ENCODE measurements at regions not wholly inside any gene's neighbourhood (a gene's known extent, or its start where the extent isn't known, plus 50 kb on each side); places are given as distances from the start of the nearest gene placed in this dataset.
A peak's percentile ranks its signal among the peaks of the same experiment; 100 is the strongest.

DNA sequence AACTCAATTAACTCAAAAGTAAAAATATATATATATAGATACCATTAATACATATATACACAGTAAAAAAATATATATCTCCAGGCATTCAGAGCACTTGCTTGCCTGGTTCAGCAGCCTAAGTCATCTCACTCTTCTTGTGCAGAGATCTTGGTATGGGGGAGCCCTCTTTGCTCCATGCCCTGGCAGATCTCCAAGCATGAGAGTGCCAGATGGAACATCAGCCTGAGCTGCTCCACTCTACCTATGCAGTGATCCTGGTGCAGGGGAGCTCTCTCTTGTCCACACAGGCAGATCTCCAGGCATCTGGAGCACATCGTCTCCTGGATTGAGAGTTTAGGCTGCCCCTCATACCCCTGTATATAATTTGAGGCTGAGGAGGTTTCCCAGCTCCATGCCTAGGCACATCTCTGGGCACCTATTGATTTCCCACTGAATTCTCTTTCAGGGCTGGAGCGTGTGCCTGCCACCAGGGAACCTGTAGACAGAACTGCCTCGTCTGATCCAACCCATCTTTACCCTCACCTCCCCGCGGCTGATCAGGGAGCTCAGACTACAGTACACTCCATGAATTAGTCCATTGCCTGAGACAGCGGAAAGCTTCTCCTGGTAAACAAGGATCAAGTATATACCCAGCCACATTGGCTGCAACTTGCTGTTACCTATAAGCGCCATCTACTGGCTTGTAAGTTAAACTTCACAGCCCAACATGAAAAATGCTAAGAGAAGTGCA, 342.4 kb upstream of the GRIA1 start:
- DNase-seq, result peak; percentile 28

DNA sequence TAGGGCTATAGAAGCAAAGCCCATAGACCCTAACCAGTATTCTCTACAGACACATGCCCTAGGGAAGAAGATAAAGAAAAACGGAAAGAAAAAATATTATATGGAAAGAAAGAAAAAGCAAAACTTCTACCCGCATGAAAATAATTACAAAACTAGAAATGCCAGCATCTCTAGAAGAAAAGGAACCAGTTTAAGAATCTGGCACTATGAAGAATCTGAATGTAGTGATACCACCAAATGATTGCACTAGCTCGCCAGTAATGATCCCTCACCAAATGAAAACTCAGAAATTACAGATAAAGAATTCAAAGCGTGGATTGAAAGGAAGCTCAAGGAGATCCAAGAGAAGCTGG, 341.9 kb upstream of the GRIA1 start:
- DNase-seq, result no peak

DNA sequence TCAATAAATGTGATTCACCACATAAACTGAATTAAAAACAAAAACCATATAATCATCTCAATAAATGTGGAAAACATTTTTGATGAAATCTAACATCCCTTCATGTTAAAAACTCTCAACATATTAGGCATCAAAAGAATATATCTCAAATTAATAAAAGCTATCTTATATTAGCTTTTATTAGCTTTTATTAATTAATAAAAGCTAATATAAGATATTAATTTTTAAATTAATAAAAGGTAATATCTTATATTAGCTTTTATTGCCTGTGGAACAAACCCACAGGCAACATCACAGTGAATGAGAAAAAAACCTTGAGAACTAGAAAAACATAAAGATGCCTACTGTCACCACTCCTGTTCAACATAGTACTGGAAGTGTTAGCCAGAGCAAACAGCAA, 338.9 kb upstream of the GRIA1 start:
- no peak for DNase-seq

DNA sequence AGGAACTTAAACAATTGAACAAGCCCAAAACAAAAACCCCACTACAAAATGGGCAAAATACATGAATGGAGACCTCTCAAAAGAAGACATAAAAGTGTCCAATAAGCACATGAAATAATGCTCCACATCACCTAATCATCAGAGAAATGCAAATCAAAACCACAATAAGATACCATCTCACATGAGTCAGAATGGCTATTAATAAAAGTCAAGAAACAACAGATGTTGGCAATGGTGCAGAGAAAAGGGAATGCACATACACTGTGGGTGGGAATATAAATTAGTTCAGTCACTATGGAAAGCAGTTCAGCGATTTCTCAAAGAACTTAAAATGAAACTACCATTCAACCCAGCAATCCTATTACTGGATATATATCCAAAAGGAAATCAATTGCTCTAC, 337.4 kb upstream of the GRIA1 start:
- DNase-seq, result no peak

DNA sequence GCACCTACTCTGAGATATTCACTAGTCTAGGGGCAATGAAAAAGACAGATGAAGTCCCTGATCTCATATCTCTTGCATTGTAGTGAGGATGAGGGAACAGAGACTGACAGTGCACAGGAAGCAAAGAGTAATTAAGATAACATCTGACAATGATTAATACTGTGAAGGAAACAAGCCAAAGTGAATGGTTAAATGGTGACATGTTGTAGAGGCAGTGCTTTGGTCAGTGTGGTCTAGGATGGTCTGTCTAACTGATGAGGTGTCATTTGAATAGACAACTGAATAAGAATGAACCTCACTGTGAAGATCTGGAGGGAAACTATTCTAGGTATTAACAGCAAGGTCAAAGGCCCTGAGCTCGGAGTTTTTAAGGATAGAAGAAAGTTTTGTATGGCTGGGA, 333.3 kb upstream of the GRIA1 start:
- DNase-seq, result no peak

DNA sequence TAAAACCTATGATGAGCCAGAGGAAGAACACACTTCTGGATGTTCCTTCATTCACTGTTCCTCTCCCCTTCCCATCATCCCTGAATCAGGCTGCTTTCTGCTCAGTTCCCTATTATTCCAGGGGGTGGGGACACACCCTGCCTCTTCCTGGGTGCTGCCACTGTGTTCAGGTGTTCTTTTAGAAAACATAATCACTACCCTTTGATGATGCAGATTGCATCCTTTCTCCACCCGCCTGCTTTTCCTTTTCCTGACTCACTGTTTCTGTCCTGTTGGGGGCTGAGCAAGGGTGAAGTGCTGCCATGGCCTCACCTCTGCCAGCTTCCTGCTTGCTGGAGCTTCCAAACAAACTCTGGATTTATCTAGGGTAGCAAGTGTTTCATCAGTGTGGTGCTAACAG, 331.9 kb upstream of the GRIA1 start:
- DNase-seq, result no peak

DNA sequence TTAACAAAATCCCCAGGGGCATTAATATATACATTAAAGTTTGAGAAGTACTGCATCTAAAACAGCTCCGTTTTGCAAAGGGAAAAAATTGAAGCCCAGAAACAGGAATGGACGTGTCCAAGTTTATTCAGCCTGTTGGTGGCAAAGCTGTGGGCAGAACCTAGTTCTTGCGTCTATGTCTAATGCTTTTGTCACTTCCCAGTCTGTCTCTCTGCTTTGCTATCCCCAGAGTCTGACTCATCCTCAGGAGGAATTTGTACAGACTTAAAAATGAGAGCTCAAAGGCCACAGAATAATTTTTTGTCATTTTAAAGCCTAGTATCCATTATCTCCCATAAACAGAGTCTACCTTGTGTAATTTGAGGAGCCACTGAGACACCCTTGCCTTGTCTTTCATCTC, 330.9 kb upstream of the GRIA1 start:
- no peak for DNase-seq

DNA sequence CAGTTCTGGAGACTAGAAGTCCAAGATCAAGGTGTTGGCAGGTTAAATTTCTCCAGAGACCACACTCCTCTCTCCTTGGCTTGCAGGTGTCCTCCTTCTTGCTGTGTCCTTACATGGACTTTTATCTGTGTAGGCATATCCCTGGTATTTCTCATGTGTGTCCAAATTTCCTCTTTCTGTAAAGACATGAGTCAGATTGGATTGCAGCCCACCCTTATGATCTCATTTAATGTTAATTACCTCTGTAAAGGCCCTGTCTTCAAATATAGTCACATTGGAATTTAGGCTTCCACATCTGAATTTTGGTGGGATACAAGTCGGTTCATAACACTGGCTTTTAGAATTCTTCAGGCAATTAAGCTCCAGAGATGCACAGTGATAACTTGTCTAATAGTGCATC, 322.2 kb upstream of the GRIA1 start:
- no peak for DNase-seq

DNA sequence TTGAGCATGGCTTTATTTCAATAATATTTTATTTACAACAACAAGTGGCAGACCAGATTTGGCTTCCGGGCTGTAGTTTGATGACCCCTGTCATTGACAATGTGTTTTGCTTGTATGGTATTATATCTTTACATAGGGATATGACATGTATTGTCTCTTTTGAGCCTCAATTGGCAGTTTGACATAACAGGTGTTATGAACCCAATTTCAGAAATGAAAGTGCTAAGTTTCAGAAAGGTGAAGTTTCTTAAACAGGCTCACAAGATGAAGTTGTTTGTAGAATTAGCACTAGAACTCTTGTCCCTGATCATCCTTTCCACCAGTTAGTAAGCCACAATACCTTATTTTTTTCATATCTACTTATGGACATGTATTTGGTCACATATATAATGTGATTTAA, 303.0 kb upstream of the GRIA1 start:
- DNase-seq, result no peak

DNA sequence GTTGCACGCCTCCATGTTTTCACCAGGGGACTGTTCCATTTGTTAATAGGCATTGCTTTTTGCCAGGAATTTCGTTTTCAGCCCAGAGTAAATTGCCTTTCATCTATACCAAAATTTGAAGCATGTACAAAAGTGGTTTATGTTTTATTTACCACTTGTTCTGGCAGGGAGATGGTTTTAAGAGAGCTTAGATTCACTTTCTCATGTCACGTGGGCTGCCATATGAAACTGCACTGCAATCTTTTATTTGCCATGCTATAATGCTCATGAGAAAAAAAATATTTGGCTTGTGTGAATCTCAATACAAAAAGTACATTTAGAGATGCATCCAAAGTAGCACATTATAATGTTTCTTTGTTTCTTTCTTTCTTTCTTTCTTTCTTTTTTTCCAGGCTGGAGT, 284.1 kb upstream of the GRIA1 start:
- DNase-seq, result no peak

DNA sequence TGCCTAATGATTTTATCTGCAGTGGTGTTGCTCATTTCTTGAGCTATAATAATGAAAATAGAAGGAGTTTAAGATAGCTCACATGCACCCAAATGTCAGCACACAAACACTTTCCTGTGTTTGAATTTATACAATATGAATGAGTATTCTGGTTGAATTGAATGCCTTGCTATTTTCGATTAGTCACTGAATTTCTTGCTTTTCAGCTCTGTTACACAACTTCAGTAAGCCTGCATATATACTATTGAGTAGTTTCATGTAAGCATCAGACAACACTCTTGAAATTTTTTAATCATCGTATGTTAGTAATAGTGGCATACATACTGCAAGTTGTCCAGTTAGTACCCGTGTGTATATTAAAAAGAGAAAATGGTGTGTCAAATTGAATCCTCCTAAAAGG, 281.5 kb upstream of the GRIA1 start:
- no peak for DNase-seq

DNA sequence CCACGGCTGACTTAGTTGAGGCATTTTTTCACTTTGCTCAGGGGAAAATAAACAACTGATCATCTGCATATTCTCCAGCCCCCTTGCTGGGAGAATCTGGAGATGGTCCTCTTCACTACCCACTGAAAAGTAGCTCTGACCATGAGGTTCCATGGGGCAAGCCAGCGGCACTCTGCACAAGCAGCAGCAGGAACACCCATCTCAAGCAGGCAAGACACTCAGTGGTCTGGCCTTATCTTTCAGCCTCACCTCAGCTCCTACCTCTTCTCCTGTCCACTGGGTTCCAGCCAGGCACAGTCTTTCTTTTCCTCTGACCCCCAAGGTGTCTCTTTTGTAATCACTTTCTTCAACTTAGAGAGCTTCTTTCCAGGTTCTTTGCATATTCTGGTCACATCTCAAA, 280.8 kb upstream of the GRIA1 start:
- no peak for DNase-seq

DNA sequence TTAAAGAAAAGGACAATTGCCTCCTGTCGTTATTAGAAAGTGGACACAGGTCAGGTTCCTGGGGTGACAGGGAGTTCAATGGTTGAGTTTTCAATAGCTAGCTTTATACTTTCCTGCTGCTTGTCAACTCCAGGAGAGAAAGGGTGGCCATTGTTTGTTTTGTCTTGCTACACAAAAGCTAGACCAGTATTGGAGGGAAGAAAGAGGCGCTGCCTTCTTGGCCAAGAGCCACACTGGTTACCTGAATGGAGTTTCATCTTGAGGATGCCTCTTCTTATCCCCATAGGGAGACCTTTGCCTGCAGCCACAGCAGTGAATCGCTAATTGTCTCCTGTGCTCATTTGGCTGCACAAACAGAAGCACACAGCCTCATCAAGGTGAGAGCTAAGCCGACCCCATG, 279.4 kb upstream of the GRIA1 start:
- DNase-seq, result no peak

DNA sequence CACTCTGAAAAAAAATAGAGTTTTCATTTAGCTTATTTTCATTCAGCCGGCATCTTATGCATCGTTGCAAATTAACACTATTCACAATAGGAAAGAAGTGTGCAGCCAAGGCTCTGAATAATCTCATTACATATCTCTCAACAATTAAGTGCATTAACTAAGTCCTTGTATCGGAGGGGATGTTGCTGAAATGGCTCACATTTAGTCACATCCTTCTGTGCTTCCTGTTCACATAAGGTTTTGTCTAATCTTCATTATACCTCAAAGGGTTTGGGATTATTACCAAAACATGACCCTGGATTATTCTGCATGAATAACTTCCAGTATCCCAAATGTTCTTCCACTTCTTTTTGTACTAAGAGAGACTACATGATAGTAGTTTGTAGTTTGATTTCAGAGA, 278.0 kb upstream of the GRIA1 start:
- no peak for DNase-seq

DNA sequence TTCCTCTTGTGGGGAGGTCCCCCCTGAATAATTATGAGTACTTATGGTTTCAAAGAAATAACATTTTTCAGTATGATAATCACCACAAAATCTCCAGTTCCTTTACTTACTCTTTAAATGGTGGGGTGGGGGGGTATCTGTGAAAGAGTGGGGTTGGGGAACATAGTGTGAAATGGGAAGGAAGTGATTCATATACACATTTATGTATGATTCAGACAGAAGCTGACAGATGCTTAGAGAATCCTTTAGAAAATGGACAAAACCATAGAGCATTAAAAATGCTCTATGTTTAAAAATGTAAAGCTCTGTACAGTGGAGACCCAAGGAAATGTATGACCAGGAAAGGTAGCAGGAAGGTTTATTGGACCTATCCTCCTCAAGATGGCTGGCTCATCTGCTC, 267.5 kb upstream of the GRIA1 start:
- DNase-seq, result no peak

DNA sequence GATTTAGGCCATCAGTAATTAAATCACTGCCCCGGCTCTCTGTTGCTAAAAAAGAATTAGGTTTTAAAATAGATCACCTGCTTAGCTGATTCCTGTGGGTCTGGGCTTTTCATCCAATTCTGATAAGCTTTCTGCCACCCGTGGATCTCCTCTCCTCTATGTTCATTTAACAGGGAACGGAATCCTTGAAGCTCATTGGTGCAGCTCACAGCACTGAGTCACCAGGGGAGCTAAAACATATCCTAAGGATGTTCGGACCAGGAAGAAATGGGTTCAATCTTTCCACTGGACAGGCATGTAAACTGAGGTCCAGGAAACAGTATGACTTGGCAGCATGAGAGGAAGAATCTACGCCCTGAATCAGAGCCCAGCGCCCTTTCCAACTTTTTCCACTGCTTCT, 267.1 kb upstream of the GRIA1 start:
- no peak for DNase-seq

DNA sequence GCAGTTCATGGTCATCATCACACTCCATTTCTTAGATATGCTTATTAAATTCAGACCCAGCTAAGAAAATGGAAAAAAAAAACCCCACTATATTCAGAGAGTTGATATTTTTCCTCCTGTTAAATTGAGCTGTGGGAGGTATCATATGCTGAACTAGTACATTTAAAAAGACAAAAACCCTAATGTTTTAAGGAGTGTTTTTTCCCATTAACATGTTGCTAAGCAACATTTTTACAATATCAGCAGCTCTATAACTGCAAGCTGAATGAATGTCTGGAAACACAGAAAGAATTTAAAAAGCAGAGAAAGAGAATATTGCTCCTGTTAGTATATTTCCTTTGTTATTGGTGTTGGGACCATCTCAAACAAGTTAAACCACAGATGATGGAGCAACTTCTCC, 265.8 kb upstream of the GRIA1 start:
- no peak for DNase-seq

DNA sequence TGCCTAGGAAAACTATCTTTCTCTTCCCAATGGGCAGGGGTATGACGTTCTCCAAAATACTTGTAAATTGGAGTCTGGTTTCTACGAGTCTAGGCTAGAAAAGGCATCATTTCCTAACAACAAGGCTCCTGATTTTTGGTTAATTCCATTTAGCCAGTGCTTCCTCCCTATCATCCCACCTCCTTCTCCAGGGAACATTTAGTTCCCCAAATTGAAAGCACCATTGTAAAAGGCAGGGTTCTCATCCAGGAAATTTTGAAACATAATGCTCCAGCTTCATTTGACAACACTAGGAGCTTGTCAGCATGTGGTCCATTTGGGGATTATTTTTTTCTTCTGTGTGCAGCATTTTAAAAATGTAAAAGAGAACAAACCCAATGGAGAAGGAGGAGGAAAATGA, 256.5 kb upstream of the GRIA1 start:
- no peak for DNase-seq

DNA sequence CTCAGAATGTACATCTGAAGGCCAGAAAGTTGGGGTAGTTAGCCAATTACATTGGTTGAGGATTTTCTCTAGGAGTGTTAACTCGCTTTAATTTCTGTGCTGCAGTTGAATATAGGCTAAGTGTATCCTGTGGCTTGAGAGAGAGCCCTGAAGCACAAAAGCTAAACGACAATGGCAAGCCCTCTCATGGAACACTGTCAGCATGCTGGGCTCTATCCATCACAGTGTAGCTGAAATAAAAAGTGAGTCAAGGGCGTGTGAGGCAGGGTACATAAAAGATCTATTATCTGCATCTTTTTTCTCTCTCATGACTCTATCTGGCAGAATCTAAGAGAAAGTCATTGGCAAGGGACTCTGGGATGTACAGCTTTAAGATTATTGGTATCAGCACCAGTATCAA, 254.2 kb upstream of the GRIA1 start:
- no peak for DNase-seq

DNA sequence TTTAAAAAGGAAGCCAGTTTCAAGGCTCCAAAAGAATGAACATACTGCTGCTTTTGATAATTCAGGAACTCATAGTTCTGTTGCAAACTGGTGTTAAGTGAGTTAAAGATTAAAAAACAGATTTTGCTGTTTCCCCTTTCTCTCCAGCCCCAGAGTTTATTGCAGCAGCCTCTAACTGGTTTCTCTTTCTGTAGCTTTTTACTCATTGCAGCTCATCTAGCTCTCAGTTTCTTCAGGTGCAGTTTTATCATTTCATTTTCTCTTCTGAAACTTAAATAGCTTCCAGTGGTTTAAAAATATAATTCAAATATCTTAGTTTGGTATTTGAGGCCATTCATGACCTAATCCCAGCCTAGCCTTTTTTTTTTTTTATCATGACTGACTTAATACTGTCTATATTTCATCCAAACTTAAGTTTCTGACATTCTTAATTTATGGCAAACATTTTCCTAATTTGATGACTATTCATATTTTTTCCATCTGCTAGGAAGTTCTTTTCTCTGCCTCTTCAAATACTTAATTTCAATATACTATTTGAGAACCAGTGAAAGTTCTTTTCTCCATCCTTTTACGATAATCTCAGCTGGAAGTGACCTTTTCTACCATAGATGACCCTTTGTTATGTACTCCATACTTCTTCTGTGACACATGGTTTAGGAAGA, 252.7 kb upstream of the GRIA1 start:
- no peak for DNase-seq

DNA sequence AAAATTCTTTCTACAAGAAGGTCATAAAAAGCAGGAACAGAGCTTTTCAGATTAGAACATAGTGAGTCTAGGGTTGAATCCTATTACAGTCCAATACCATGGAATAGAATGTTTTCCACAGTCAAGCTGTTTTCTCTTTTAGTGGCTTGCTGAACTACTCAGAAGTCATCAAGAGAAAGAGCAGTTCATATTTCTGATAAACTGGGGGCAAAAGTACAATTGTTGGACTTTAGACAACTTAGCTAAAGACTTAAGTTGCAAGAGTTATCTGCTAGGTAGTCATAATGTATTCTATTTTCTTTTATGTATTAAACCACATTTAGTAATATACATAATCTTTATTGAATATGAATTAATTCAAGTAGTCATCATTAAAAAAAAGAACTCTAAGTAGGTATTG, 233.1 kb upstream of the GRIA1 start:
- DNase-seq, result no peak

DNA sequence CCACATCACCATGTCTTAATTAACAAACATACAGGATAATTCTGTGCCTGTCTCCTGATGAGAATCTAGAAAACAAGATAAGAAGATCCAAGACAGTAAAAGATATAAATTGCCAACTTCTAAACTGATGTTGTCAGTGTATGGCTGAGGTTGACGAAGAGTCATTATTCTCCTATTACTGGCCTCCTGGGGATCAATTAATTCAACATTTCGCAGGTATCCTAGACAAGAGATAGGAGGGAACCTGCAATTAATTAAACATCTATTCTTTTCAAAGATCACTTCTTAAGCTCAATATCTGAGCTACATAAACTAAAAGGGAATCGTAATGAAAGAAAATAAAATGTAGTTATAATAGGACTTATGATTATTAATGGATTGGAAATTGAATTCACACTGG, 232.0 kb upstream of the GRIA1 start:
- DNase-seq, result no peak

DNA sequence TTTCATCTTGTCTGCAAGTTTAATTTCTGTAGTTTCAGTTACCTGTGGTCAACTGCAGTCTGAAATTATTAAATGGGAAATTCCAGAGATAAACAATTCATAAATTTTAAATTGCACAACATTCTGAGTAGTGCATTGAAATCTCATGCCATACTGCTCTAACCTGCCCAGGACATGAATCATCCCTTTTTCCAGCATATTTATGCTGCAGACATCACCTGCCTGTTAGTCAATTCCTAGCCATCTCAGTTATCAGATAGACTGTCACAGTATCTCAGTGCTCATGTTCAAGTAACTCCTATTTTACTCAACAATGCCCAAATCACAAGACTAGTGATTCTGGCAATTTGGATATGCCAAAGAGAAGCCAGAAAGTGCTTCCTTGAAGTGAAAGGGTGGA, 223.0 kb upstream of the GRIA1 start:
- DNase-seq, result no peak

DNA sequence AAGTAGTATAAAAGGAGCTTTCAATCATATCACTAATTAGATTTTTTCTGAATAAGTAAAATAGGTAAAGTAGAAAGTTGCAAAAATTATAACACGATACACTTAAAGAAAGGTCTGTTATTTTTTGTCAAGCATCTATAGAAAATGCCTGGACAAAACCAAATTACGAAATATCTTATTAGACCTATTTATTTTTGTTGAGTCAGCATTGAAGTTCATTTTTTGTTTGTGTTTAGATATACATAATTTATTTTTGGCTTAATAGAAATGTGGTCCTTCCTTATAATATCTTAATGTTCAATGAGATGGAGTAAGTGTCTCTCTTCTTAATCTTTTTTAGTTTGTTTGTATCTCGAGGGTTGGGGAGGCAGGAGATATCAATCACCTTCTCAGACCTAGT, 214.8 kb upstream of the GRIA1 start:
- no peak for DNase-seq

DNA sequence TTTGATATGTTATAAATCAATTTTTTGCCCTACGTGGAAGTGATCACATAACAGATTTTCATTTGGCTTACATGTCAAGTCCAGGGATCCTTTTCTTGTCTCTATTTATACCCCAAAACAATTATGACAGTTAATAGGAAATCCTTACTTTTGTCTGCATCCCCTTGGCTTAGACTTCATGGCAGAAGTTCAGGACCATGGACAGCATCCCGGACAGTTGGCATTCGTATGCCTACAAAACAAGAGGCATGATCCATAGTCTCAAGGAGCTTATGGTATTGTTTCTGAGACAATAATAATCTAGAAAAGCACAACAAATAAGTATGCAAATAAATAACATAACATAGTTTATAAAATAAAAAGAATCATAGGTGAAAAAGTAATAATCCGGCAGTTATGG, 214.3 kb upstream of the GRIA1 start:
- DNase-seq, result peak; percentile 8

Data from activated CD4-positive, alpha-beta T cell treated with anti-CD3 and anti-CD28 coated beads, Interleukin-10, Interleukin-2, amounts not matched to agents 100 ng/mL and 50 ng/mL, durations not matched to agents 16 hours and 8 hours (primary cell).